ENCODE measurements at regions not wholly inside any gene's neighbourhood (a gene's known extent, or its start where the extent isn't known, plus 50 kb on each side); places are given as distances from the start of the nearest gene placed in this dataset.

GRCh38 chr11:81388326-81388725, 1345.3 kb downstream of the FAM181B start:
- TF ChIP-seq ZNF274 (IDR thresholded peaks at IDR 0.05; ENCODE audit: low read depth, low read length) (no peak), YY1 (IDR thresholded peaks at IDR 0.05; ENCODE audit: insufficient read depth, insufficient read length) (no peak)
